Left ventricle myocardium inferior (tissue), 1 donor: ENCODE measurements at regions not wholly inside any gene's neighbourhood (a gene's known extent, or its start where the extent isn't known, plus 50 kb on each side); places are given as distances from the start of the nearest gene placed in this dataset.

Experiments
- DNase-seq: peaks from one replicate; pipeline ENCODE4 v3.0.0-alpha.2; 2020
- H3K27ac ChIP-seq: fragments of 200-600 bp; replicated peaks from 2 replicates; pipeline ENCODE4 v1.8.0; 2021
- H3K27me3 ChIP-seq: fragments of 200-600 bp; 2 replicates; pipeline ENCODE4 v1.8.0; 2021; ENCODE audit warnings: low read depth
- H3K36me3 ChIP-seq: fragments of 200-600 bp; 2 replicates; pipeline ENCODE4 v1.8.0; 2021
- H3K4me1 ChIP-seq: fragments of 200-600 bp; 2 replicates; pipeline ENCODE4 v1.8.0; 2021
- H3K4me3 ChIP-seq: fragments of 200-600 bp; 2 replicates; pipeline ENCODE4 v1.8.0; 2021; ENCODE audit warnings: mild to moderate bottlenecking, moderate library complexity
- H3K9me3 ChIP-seq: fragments of 200-600 bp; replicated peaks from 2 replicates; pipeline ENCODE4 v1.8.0; 2021
- intact Hi-C: fragments of 100-400 bp; cut with micrococcal nuclease; formaldehyde crosslinking; loops from one replicate; pipeline ENCODE4 v1.11.0; 2022
- TF ChIP-seq, protein P1 (sequence below): fragments of 200-600 bp; IDR thresholded peaks from 2 replicates; pipeline ENCODE4 v1.8.0; 2021; ENCODE audit warnings: antibody characterized with exemption, mild to moderate bottlenecking, borderline replicate concordance
- donor health status: DM: no; HTN: yes; CAD: no; lungs with severe emphysema.

DNA sequence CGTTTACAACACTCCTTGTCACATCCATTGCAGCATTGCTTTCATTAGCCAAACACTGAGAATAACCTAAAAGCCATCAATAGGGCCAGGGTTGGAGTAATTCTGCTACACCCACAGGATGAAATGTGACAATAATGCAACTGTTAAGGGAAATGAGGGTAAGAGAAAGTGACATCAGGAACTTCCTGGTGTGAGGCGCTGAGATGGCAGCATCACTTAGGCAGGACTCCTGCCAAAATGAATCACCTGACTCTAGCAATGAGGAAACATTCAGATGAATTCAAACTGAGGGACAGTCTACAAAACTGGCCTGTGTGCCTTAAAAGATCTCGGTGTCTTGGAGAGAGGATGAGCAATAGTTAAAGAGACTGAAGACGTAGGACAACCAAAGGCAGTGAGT, 115.6 kb upstream of the AGAP1 start:
- H3K36me3 ChIP-seq, result no peaks in the 10 kb centered on the region
- H3K9me3 ChIP-seq, result no peaks in the 10 kb centered on the region
- H3K4me1 ChIP-seq, result no peaks in the 10 kb centered on the region
- H3K27ac ChIP-seq, result no peak overlapping the region
- TF ChIP-seq, protein P1, sequence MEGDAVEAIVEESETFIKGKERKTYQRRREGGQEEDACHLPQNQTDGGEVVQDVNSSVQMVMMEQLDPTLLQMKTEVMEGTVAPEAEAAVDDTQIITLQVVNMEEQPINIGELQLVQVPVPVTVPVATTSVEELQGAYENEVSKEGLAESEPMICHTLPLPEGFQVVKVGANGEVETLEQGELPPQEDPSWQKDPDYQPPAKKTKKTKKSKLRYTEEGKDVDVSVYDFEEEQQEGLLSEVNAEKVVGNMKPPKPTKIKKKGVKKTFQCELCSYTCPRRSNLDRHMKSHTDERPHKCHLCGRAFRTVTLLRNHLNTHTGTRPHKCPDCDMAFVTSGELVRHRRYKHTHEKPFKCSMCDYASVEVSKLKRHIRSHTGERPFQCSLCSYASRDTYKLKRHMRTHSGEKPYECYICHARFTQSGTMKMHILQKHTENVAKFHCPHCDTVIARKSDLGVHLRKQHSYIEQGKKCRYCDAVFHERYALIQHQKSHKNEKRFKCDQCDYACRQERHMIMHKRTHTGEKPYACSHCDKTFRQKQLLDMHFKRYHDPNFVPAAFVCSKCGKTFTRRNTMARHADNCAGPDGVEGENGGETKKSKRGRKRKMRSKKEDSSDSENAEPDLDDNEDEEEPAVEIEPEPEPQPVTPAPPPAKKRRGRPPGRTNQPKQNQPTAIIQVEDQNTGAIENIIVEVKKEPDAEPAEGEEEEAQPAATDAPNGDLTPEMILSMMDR, result no peak
- intact Hi-C loops, result no loop called here
- no peak for DNase-seq
- no peak overlapping the region for H3K4me3 ChIP-seq
- H3K27me3 ChIP-seq, result peaks cover 45% of the 10 kb centered on the region

DNA sequence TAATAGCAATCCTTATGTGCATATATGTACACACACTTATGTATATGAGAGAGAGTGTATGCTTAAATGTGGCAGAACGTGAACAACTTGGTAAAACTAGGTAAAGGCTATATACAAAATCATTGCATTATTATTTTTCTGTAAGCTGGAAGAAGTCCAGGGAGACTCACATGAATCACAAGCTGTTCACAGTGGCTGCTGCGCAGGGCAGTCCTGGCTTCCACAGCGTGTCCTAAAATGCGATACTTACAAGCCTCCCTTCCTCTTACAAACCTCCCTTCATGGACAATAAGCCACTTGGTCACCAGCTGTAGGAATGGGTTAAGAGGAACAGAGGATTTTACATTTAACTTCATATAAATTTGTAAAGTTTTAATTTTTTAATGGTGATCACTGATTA, 114.9 kb upstream of the AGAP1 start:
- Histone ChIP-seq H3K27me3 (peaks cover 50% of the 10 kb centered on the region), H3K4me1 (no peaks in the 10 kb centered on the region), H3K4me3 (no peak overlapping the region), H3K36me3 (no peaks in the 10 kb centered on the region), H3K27ac (no peak overlapping the region), H3K9me3 (no peaks in the 10 kb centered on the region)
- DNase-seq, result no peak
- intact Hi-C loops, result no loop called here
- TF ChIP-seq, protein P1, result no peak

DNA sequence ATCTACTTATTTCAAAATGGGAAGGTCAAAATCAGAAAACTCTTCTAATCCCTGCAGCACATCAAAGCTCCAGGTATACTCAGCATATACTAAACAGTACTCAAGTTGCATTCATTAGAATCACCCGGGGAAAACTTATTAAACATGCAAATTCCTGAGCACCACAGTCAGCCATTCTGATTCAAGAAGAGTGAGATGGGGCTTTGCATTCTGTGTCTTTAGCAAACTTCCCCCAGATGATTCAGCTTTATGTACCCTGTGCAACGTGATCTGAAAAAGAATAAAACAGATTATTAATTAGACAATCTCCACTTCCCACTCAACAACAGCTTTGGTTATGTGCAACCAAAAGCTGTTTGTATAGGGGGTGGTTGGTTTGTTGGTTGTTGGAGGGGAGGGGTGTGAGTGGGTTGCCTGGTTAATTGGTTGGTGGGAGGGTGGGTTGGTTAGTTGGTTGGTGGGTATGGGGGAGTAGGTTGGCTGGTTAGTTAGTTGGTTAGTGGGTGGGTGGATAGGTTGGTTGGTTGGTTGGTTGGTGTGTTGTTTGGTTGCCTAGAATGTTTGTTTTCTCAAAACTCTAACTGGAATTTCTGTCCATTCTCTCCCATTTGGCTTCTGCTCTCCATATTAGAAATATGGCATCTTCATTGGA, 112.5 kb upstream of the AGAP1 start:
- no peaks in the 10 kb centered on the region for H3K4me1 ChIP-seq
- peaks cover 45% of the 10 kb centered on the region for H3K27me3 ChIP-seq
- intact Hi-C loops, result no loop called here
- H3K4me3 ChIP-seq, result no peak overlapping the region
- TF ChIP-seq, protein P1, result no peak
- DNase-seq, result no peak
- H3K27ac ChIP-seq, result no peak overlapping the region
- H3K36me3 ChIP-seq, result no peaks in the 10 kb centered on the region
- no peaks in the 10 kb centered on the region for H3K9me3 ChIP-seq

DNA sequence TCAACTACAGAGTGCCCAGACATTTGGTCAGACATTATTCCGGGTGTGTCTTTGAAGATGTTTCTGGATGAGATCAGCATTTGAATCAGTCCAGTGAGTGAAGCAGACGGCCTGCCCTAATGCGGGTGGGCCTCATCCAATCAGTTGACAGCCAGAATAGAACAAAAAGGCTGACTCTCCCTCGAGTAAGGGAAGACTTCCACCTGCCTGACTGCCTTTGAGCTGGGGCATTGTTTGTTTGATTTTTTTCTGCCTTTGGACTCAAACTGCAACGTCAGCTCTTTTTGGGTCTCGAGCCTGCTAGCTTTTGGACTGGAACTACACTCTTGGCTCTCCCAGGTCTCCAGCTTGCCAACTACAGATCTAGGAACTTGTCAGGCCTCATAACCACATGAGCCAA, 111.7 kb upstream of the AGAP1 start:
- no peak for DNase-seq
- H3K4me1 ChIP-seq, result no peaks in the 10 kb centered on the region
- no peaks in the 10 kb centered on the region for H3K36me3 ChIP-seq
- no peak overlapping the region for H3K4me3 ChIP-seq
- H3K9me3 ChIP-seq, result no peaks in the 10 kb centered on the region
- H3K27ac ChIP-seq, result no peak overlapping the region
- peaks cover 40% of the 10 kb centered on the region for H3K27me3 ChIP-seq
- intact Hi-C loops, result no loop called here
- TF ChIP-seq, protein P1, result no peak

DNA sequence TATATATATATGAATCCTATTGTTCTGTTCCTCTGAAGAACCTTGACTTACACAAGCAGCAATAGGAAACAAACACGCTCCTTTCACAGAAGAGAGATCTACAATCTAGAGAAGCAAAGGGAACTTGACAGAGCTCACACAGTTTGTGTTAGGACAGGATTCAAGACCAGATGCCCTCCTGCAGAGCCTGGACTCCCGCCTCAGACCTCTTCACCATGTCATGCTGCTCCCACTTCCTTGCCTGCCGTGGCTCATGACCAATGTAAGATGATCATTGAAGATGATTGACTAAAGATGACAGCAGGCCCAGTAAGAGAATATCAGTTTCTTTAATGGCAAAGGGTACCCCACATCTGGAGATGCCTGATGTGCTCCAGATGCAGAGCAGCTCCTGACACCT, 111.2 kb upstream of the AGAP1 start:
- Histone ChIP-seq H3K27me3 (peaks cover 42% of the 10 kb centered on the region), H3K27ac (no peak overlapping the region), H3K36me3 (no peaks in the 10 kb centered on the region), H3K4me3 (no peak overlapping the region), H3K4me1 (no peaks in the 10 kb centered on the region), H3K9me3 (no peaks in the 10 kb centered on the region)
- DNase-seq, result no peak
- TF ChIP-seq, protein P1, result no peak
- intact Hi-C loops, result no loop called here
